ENCODE measurements at regions not wholly inside any gene's neighbourhood (a gene's known extent, or its start where the extent isn't known, plus 50 kb on each side); places are given as distances from the start of the nearest gene placed in this dataset.
"Not testable (repeated sequence)": the region's sequence is repeated elsewhere in the genome, so short reads cannot be mapped to it uniquely, and the experiment has no call there.

DNA sequence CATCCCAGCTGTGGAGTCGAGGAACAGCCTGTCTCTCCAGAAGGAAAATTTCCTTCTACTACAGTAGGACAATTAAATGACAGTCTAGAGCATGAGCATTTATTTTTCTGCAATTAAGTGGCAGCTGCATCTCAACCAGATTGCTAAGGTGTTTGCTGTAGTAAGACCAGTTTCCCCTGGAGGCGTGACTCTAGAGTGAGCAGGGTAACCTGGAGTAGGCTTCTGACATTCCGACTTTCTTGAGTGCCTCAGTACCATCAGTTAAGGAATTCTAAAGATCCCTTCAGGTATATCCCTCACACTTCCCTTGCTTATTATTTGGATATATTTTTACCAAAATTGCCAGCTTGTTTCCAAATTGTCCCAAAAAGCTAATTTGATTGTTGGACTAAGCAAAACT, 59.2 kb upstream of the IRX2 start:
- no peaks in the 10 kb centered on the region for H3K79me2 ChIP-seq (ENCODE audit: insufficient read depth, low read length)
- H3K27me3 ChIP-seq (ENCODE audit: insufficient read depth, low read length, poor library complexity) = no peaks in the 10 kb centered on the region
- H4K20me1 ChIP-seq (ENCODE audit: insufficient read depth, low read length) = no peaks in the 10 kb centered on the region
- TF ChIP-seq, protein P1, sequence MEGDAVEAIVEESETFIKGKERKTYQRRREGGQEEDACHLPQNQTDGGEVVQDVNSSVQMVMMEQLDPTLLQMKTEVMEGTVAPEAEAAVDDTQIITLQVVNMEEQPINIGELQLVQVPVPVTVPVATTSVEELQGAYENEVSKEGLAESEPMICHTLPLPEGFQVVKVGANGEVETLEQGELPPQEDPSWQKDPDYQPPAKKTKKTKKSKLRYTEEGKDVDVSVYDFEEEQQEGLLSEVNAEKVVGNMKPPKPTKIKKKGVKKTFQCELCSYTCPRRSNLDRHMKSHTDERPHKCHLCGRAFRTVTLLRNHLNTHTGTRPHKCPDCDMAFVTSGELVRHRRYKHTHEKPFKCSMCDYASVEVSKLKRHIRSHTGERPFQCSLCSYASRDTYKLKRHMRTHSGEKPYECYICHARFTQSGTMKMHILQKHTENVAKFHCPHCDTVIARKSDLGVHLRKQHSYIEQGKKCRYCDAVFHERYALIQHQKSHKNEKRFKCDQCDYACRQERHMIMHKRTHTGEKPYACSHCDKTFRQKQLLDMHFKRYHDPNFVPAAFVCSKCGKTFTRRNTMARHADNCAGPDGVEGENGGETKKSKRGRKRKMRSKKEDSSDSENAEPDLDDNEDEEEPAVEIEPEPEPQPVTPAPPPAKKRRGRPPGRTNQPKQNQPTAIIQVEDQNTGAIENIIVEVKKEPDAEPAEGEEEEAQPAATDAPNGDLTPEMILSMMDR (IDR thresholded peaks at IDR 0.05; ENCODE audit: borderline replicate concordance, extremely low read depth, low read length, poor library complexity, severe bottlenecking) = no peak
- TF ChIP-seq EZH2 (IDR thresholded peaks at IDR 0.05; ENCODE audit: borderline replicate concordance, low read depth, low read length, severe bottlenecking) = no peak
- H3K4me2 ChIP-seq (ENCODE audit: insufficient read depth, low read length) = no peak overlapping the region
- no peak overlapping the region for H3K9ac ChIP-seq (ENCODE audit: low read depth, low read length)
- no peak overlapping the region for H3K27ac ChIP-seq (ENCODE audit: low read length)
- H2AFZ ChIP-seq (ENCODE audit: low read depth, low read length) = no peak overlapping the region
- H3K4me1 ChIP-seq (ENCODE audit: insufficient read depth, low read length) = peaks cover 4% of the 10 kb centered on the region; the same call in 1 of the 2 replicates
- no peaks in the 10 kb centered on the region for H3K36me3 ChIP-seq (ENCODE audit: insufficient read depth, low read length)
- no peaks in the 10 kb centered on the region for H3K9me3 ChIP-seq (ENCODE audit: insufficient read depth, low read length, severe bottlenecking)
- H3K4me3 ChIP-seq (ENCODE audit: low read depth in 1 of 2, low read length in 2 of 2) = no peak overlapping the region
- no peak for DNase-seq
- no peak for ATAC-seq (ENCODE audit: insufficient read depth, low read depth)

DNA sequence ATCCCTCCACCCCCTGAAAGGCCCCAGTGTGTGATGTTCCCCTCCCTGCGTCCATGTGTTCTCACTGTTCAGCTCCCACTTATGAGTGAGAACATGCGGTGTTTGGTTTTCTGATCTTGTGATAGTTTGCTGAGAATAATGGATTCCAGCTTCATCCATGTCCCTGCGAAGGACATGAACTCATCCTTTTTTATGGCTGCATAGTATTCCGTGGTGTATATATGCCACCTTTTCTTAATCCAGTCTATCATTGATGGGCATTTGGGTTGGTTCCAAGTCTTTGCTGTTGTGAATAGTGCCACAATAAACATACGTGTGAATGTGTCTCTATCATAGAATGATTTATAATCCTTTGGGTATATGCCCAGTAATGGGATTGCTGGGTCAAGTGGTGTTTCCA, 55.8 kb upstream of the IRX2 start:
- ATAC-seq (ENCODE audit: insufficient read depth, low read depth); H3K9me3 ChIP-seq (ENCODE audit: insufficient read depth, low read length, severe bottlenecking); H3K36me3 ChIP-seq (ENCODE audit: insufficient read depth, low read length); H2AFZ ChIP-seq (ENCODE audit: low read depth, low read length); H3K79me2 ChIP-seq (ENCODE audit: insufficient read depth, low read length); H3K4me1 ChIP-seq (ENCODE audit: insufficient read depth, low read length); H3K9ac ChIP-seq (ENCODE audit: low read depth, low read length); H4K20me1 ChIP-seq (ENCODE audit: insufficient read depth, low read length); H3K27ac ChIP-seq (ENCODE audit: low read length); H3K27me3 ChIP-seq (ENCODE audit: insufficient read depth, low read length, poor library complexity); DNase-seq; H3K4me3 ChIP-seq (ENCODE audit: low read depth in 1 of 2, low read length in 2 of 2); H3K4me2 ChIP-seq (ENCODE audit: insufficient read depth, low read length): not testable (repeated sequence)

DNA sequence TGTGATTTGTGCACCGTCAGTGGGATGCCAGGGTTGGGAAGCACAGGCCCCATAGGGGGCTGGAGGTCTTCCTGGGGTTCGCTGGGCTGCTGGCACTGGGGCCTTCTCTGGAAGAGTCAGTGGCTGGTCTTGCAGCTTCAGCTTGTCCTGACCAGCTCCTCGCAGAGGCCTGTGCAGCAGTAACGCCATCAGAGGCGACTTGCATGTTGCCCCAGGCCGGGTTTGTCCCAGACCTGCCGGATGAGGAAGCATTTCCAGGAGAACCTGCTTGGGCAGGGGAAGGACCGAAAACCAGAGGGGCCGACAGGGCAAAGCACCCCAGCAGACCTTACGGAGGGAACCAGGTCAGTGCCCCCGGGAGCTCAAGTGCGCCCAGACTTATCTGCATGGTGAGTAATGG, 54.7 kb upstream of the IRX2 start:
- H3K4me1 ChIP-seq (ENCODE audit: insufficient read depth, low read length) = no peaks in the 10 kb centered on the region
- TF ChIP-seq, protein P1 (IDR thresholded peaks at IDR 0.05; ENCODE audit: borderline replicate concordance, extremely low read depth, low read length, poor library complexity, severe bottlenecking) = no peak
- TF ChIP-seq EZH2 (IDR thresholded peaks at IDR 0.05; ENCODE audit: borderline replicate concordance, low read depth, low read length, severe bottlenecking) = no peak
- no peak for ATAC-seq (ENCODE audit: insufficient read depth, low read depth)

DNA sequence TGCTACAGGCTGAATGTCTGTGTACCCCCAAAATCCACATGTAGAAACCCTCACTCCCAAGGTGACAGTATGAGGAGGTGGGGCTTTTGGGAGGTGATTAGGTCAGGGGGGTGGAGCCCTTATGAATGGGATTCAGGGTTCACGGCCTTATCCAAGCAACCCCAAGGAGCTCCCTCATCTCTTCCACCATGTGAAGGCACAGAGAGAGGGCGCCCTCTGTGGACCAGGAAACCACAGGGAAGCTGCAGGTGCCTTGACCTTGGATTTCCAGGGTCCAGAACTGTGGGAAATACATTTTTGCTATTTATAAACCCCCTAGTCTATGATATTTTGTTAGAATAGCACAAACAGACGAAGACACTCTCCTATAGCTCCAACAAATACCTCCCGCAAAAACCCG, 53.6 kb upstream of the IRX2 start:
- Histone ChIP-seq H3K79me2 (ENCODE audit: insufficient read depth, low read length) (no peaks in the 10 kb centered on the region), H3K4me2 (ENCODE audit: insufficient read depth, low read length) (no peak overlapping the region), H3K9me3 (ENCODE audit: insufficient read depth, low read length, severe bottlenecking) (no peaks in the 10 kb centered on the region), H3K4me3 (ENCODE audit: low read depth in 1 of 2, low read length in 2 of 2) (no peak overlapping the region), H4K20me1 (ENCODE audit: insufficient read depth, low read length) (no peaks in the 10 kb centered on the region), H3K27ac (ENCODE audit: low read length) (no peak overlapping the region), H3K9ac (ENCODE audit: low read depth, low read length) (no peak overlapping the region), H3K36me3 (ENCODE audit: insufficient read depth, low read length) (no peaks in the 10 kb centered on the region), H3K4me1 (ENCODE audit: insufficient read depth, low read length) (no peaks in the 10 kb centered on the region), H3K27me3 (ENCODE audit: insufficient read depth, low read length, poor library complexity) (no peaks in the 10 kb centered on the region), H2AFZ (ENCODE audit: low read depth, low read length) (no peak overlapping the region)
- DNase-seq (no peak), ATAC-seq (ENCODE audit: insufficient read depth, low read depth) (no peak)
- TF ChIP-seq EZH2 (IDR thresholded peaks at IDR 0.05; ENCODE audit: borderline replicate concordance, low read depth, low read length, severe bottlenecking) = no peak
- TF ChIP-seq, protein P1 (IDR thresholded peaks at IDR 0.05; ENCODE audit: borderline replicate concordance, extremely low read depth, low read length, poor library complexity, severe bottlenecking) = peak; percentile 29

More for the DNA sequence above, 54.7 kb upstream of the IRX2 start:
- Histone ChIP-seq H3K79me2 (ENCODE audit: insufficient read depth, low read length) (no peaks in the 10 kb centered on the region), H3K4me2 (ENCODE audit: insufficient read depth, low read length) (no peak overlapping the region), H3K27me3 (ENCODE audit: insufficient read depth, low read length, poor library complexity) (no peaks in the 10 kb centered on the region), H3K9me3 (ENCODE audit: insufficient read depth, low read length, severe bottlenecking) (no peaks in the 10 kb centered on the region), H3K27ac (ENCODE audit: low read length) (no peak overlapping the region), H2AFZ (ENCODE audit: low read depth, low read length) (no peak overlapping the region), H3K9ac (ENCODE audit: low read depth, low read length) (no peak overlapping the region), H3K36me3 (ENCODE audit: insufficient read depth, low read length) (no peaks in the 10 kb centered on the region), H3K4me3 (ENCODE audit: low read depth in 1 of 2, low read length in 2 of 2) (no peak overlapping the region), H4K20me1 (ENCODE audit: insufficient read depth, low read length) (no peaks in the 10 kb centered on the region)
- DNase-seq = no peak

Measured in DND-41 (cell line).